H1 (cell line): ENCODE measurements at regions not wholly inside any gene's neighbourhood (a gene's known extent, or its start where the extent isn't known, plus 50 kb on each side); places are given as distances from the start of the nearest gene placed in this dataset.

ENCODE experiments used
- CTCF ChIA-PET: fragments of 300-600 bp; sonication (Branson Sonifier 250); formaldehyde crosslinking; loops from one replicate; lab custom pipeline; 2021; ENCODE audit not compliant: partially characterized antibody; lab: Charles Lee
- POLR2A ChIA-PET: fragments of 300-600 bp; sonication (Branson Sonifier 250); formaldehyde crosslinking; loops from one replicate; lab custom pipeline; 2021; ENCODE audit warnings: inconsistent platforms; ENCODE audit not compliant: partially characterized antibody; lab: Charles Lee
- DNase-seq, 2 experiments: peaks; one replicate each; pipeline versions ENCODE4 v3.0.0 to v3.0.0-alpha.2; 2010 to 2022; ENCODE audit warnings: low spot score in 2 of 2, low read depth in 1 of 2, mixed read lengths in 1 of 2
- FAIRE-seq: peaks from 2 replicates; lab custom pipeline; 2011; peaks lifted over from hg19 to GRCh38; lab: Jason Lieb, UNC
- H2AFZ ChIP-seq: 2 replicates; pipeline ENCODE4 v1.8.1; 2012; ENCODE audit warnings: low read length, inconsistent platforms
- H2AK5ac ChIP-seq: 2 replicates; pipeline ENCODE4 v1.6.1; 2013; ENCODE audit warnings: low read depth, low read length
- H2BK120ac ChIP-seq: replicated peaks from 2 replicates; pipeline ENCODE3; 2013; ENCODE audit warnings: low read depth, low read length, inconsistent platforms
- H2BK12ac ChIP-seq: 2 replicates; pipeline ENCODE4 v1.6.1; 2013; ENCODE audit warnings: low read depth, low read length
- H2BK15ac ChIP-seq: 2 replicates; pipeline ENCODE4 v1.6.1; 2013; ENCODE audit warnings: low read length
- H2BK20ac ChIP-seq: 2 replicates; pipeline ENCODE4 v1.6.1; 2013; ENCODE audit warnings: low read length
- H2BK5ac ChIP-seq: 2 replicates; pipeline ENCODE4 v1.6.1; 2013; ENCODE audit warnings: low read depth, low read length
- H3K14ac ChIP-seq: 2 replicates; pipeline ENCODE4 v1.6.1; 2013; ENCODE audit warnings: inconsistent platforms; ENCODE audit not compliant: insufficient read length
- H3K18ac ChIP-seq: 2 replicates; pipeline ENCODE4 v1.6.1; 2013; ENCODE audit warnings: low read length; ENCODE audit errors: extremely low read depth
- H3K23ac ChIP-seq: 2 replicates; pipeline ENCODE4 v1.6.1; 2013; ENCODE audit warnings: inconsistent platforms; ENCODE audit not compliant: insufficient read length
- H3K23me2 ChIP-seq: 2 replicates; pipeline ENCODE4 v1.6.1; 2013; ENCODE audit warnings: low read depth, low read length
- H3K27ac ChIP-seq: 2 replicates; pipeline ENCODE4 v1.6.1; 2011; ENCODE audit warnings: low read depth, low read length, inconsistent platforms
- H3K27me3 ChIP-seq, 4 experiments: replicated peaks in 1 of 4; 1 replicate in 1 of 4; 2 replicates in 3 of 4; pipeline versions ENCODE4 v1.6.1 to v1.8.1; 2011 to 2013; ENCODE audit warnings: low read length in 3 of 4, mild to moderate bottlenecking in 3 of 4, inconsistent platforms in 2 of 4, mixed read lengths in 2 of 4, moderate library complexity in 1 of 4; ENCODE audit not compliant: control insufficient read depth in 3 of 4, insufficient read depth in 3 of 4; ENCODE audit errors: extremely low read depth in 1 of 4
- H3K36me3 ChIP-seq, 4 experiments: 2 replicates each; pipeline versions ENCODE4 v1.6.1 to v1.8.1; 2011 to 2013; ENCODE audit warnings: mild to moderate bottlenecking in 4 of 4, low read length in 3 of 4, moderate library complexity in 2 of 4, control low read depth in 1 of 4, inconsistent platforms in 1 of 4; ENCODE audit not compliant: insufficient read depth in 4 of 4, control insufficient read depth in 2 of 4
- H3K4ac ChIP-seq: replicated peaks from 2 replicates; pipeline ENCODE3; 2013; ENCODE audit warnings: low read length, low read depth, mixed read lengths, inconsistent platforms; ENCODE audit not compliant: insufficient read length
- H3K4me1 ChIP-seq, 4 experiments: replicated peaks in 1 of 4; 1 replicate in 1 of 4; 2 replicates in 3 of 4; pipeline versions ENCODE4 v1.6.1 to v1.8.1; 2011 to 2013; ENCODE audit warnings: low read length in 3 of 4, inconsistent platforms in 2 of 4, mixed read lengths in 1 of 4; ENCODE audit not compliant: insufficient read depth in 4 of 4, control insufficient read depth in 3 of 4
- H3K4me2 ChIP-seq, 2 experiments: 2 replicates each; pipeline versions ENCODE4 v1.6.1 to v1.8.1; 2011 to 2013; ENCODE audit warnings: low read depth in 2 of 2, low read length in 2 of 2, control low read depth in 1 of 2, inconsistent platforms in 1 of 2, mild to moderate bottlenecking in 1 of 2; ENCODE audit not compliant: insufficient read depth in 1 of 2
- H3K4me3 ChIP-seq, 4 experiments: fragments of 200-600, 300-600 bp in 1 of 4; sonication (generic), shearing (Covaris generic), sonication (Bioruptor Twin) in 1 of 4; 2 replicates each; pipeline versions ENCODE4 v1.5.1 to v1.8.1; 2011 to 2016; ENCODE audit warnings: low read length in 4 of 4, low read depth in 3 of 4, control low read depth in 2 of 4, inconsistent platforms in 2 of 4, mild to moderate bottlenecking in 2 of 4, mixed read lengths in 1 of 4, moderate library complexity in 1 of 4; ENCODE audit not compliant: insufficient read depth in 2 of 4; ENCODE audit errors: extremely low read depth in 1 of 4
- H3K56ac ChIP-seq: replicated peaks from 2 replicates; pipeline ENCODE3; 2013; ENCODE audit warnings: low read depth, mild to moderate bottlenecking, mixed read lengths, low read length, inconsistent platforms; ENCODE audit not compliant: insufficient read length
- H3K79me1 ChIP-seq: 2 replicates; pipeline ENCODE4 v1.6.1; 2013; ENCODE audit warnings: low read depth, low read length, control low read depth
- H3K79me2 ChIP-seq, 2 experiments: 2 replicates each; pipeline versions ENCODE4 v1.6.1 to v1.8.1; 2012 to 2013; ENCODE audit warnings: low read length in 2 of 2, mild to moderate bottlenecking in 2 of 2, inconsistent platforms in 1 of 2; ENCODE audit not compliant: insufficient read depth in 2 of 2, control insufficient read depth in 1 of 2
- H3K9ac ChIP-seq, 4 experiments: replicated peaks in 1 of 4; 1 replicate in 1 of 4; 2 replicates in 3 of 4; pipeline versions ENCODE4 v1.6.1 to v1.8.1; 2011 to 2013; ENCODE audit warnings: low read depth in 3 of 4, low read length in 3 of 4, control low read depth in 2 of 4, mild to moderate bottlenecking in 2 of 4, moderate library complexity in 2 of 4, inconsistent platforms in 1 of 4; ENCODE audit errors: extremely low read depth in 1 of 4
- H3K9me3 ChIP-seq, 2 experiments: 2 replicates each; pipeline versions ENCODE4 v1.6.1 to v1.8.1; 2012 to 2013; ENCODE audit warnings: mild to moderate bottlenecking in 2 of 2, moderate library complexity in 2 of 2, control low read depth in 1 of 2, inconsistent platforms in 1 of 2, low read depth in 1 of 2, low read length in 1 of 2, mixed read lengths in 1 of 2; ENCODE audit not compliant: insufficient read depth in 2 of 2
- H4K20me1 ChIP-seq, 2 experiments: replicated peaks in 1 of 2; 2 replicates each; pipeline versions ENCODE3 to v1.8.1; 2011 to 2013; ENCODE audit warnings: inconsistent platforms in 2 of 2, low read length in 2 of 2, mild to moderate bottlenecking in 1 of 2; ENCODE audit not compliant: insufficient read depth in 2 of 2, control insufficient read depth in 1 of 2
- H4K5ac ChIP-seq: 2 replicates; pipeline ENCODE4 v1.6.1; 2013; ENCODE audit warnings: low read length, low read depth, mixed read lengths, inconsistent platforms; ENCODE audit not compliant: insufficient read length
- H4K8ac ChIP-seq: 2 replicates; pipeline ENCODE4 v1.8.0; 2013; ENCODE audit warnings: mild to moderate bottlenecking, moderate library complexity, low read length, inconsistent platforms; ENCODE audit not compliant: insufficient read depth; ENCODE audit errors: extremely low read depth
- H4K91ac ChIP-seq: replicated peaks from 2 replicates; pipeline ENCODE3; 2013; ENCODE audit warnings: low read length, mixed read lengths, inconsistent platforms; ENCODE audit not compliant: insufficient read length
- BCL11A ChIP-seq, 2 experiments: IDR thresholded peaks; one replicate each; pipeline ENCODE4 v1.6.1; 2011; ENCODE audit warnings: low read depth in 2 of 2, low read length in 2 of 2, mild to moderate bottlenecking in 2 of 2
- CHD1 ChIP-seq: IDR thresholded peaks from 2 replicates; pipeline ENCODE4 v1.6.1; 2012; ENCODE audit warnings: low read depth, low read length, improper control_type of control experiment
- E2F6 ChIP-seq: IDR thresholded peaks from 2 replicates; pipeline ENCODE4 v1.6.1; 2012; ENCODE audit warnings: inconsistent platforms
- EZH2 ChIP-seq: fragments of 200-600 bp; sonication (generic); IDR thresholded peaks from 2 replicates; pipeline ENCODE4 v1.7.1; 2012; ENCODE audit warnings: low read depth, mild to moderate bottlenecking, moderate library complexity, low read length, inconsistent platforms; ENCODE audit not compliant: severe bottlenecking
- FOSL1 ChIP-seq: IDR thresholded peaks from 2 replicates; pipeline ENCODE4 v1.6.1; 2011; ENCODE audit warnings: mild to moderate bottlenecking, low read depth, low read length, moderate library complexity; ENCODE audit not compliant: insufficient read depth
- MAFK ChIP-seq: IDR thresholded peaks from 2 replicates; pipeline ENCODE4 v1.6.1; 2012; ENCODE audit warnings: low read depth, mild to moderate bottlenecking, improper control_type of control experiment, low read length
- PHF8 ChIP-seq: fragments of 200-600 bp; sonication (generic); conservative IDR thresholded peaks from 2 replicates; pipeline ENCODE4 v1.7.1; 2012; ENCODE audit warnings: low read depth, mild to moderate bottlenecking, inconsistent platforms, low read length, moderate library complexity
- SIRT6 ChIP-seq: IDR thresholded peaks from one replicate; pipeline ENCODE4 v1.7.1; 2012; ENCODE audit warnings: low read length, inconsistent platforms
- SUZ12 ChIP-seq: fragments of 200-600 bp; sonication (generic); IDR thresholded peaks from 2 replicates; pipeline ENCODE4 v1.6.1; 2012; ENCODE audit warnings: mild to moderate bottlenecking, inconsistent platforms, low read length, moderate library complexity, mixed read lengths
- WGBS, 2 experiments: shearing (Covaris generic) in 1 of 2; methylation state at CpG; one replicate each; pipeline versions ENCODE4 v1.1.6 to v1.1.7; 2013 to 2015; ENCODE audit warnings: low lambda C conversion rate in 2 of 2, mixed read lengths in 2 of 2, inconsistent platforms in 1 of 2, low coverage in 1 of 2, missing lambda C conversion rate in 1 of 2; ENCODE audit not compliant: insufficient replicate concordance in 2 of 2, insufficient coverage in 1 of 2, insufficient read length in 1 of 2; ENCODE audit errors: extremely low coverage in 1 of 2, missing lambda C conversion rate in 1 of 2; 5-methylcytosine and 5-hydroxymethylcytosine counted together

GRCh38 chr4:24674279-24674678, 89.9 kb upstream of the DHX15 start:
- no peak overlapping the region for H2AFZ ChIP-seq
- no peak overlapping the region for H2AK5ac ChIP-seq
- CTCF ChIA-PET, result no interaction called here
- H3K27me3 ChIP-seq, result no peaks in the 10 kb centered on the region
- 97% methylated on average over 2 of the region's 2 CpGs; no CpG with 5 or more reads in 1 of the 2 experiments for WGBS, 2 experiments
- peaks cover 0 to 7% (median 0%) of the 10 kb centered on the region in 4 experiments; a peak in 2 of 8 replicates for H3K36me3 ChIP-seq
- no peak overlapping the region for H2BK12ac ChIP-seq
- H3K9me3 ChIP-seq, result peaks cover 5 to 9% of the 10 kb centered on the region in 2 experiments; a peak in 3 of 4 replicates
- H3K79me2 ChIP-seq, result no peaks in the 10 kb centered on the region
- no peaks in the 10 kb centered on the region for H4K20me1 ChIP-seq
- no peak overlapping the region for H4K8ac ChIP-seq
- H3K23me2 ChIP-seq, result no peaks in the 10 kb centered on the region
- DNase-seq, result no peak
- no peak overlapping the region for H2BK120ac ChIP-seq
- H3K4me1 ChIP-seq, result peaks cover 0 to 2% (median 0%) of the 10 kb centered on the region in 4 experiments; a peak in 1 of 7 replicates
- no peak for TF ChIP-seq EZH2
- TF ChIP-seq FOSL1, result no peak
- no peak for TF ChIP-seq SUZ12
- TF ChIP-seq BCL11A (IDR thresholded peaks at IDR 0.05; ENCODE audit: low read depth in 2 of 2, low read length in 2 of 2), result no peak
- TF ChIP-seq E2F6, result no peak
- TF ChIP-seq MAFK, result no peak
- TF ChIP-seq PHF8, result no peak
- TF ChIP-seq SIRT6, result no peak
- no peak for TF ChIP-seq CHD1
- TF ChIP-seq, all 59 proteins: peak for 0
- H4K5ac ChIP-seq, result no peak overlapping the region
- POLR2A ChIA-PET, result interaction anchor here (1.2 to 1.8 kb wide), 3 partner anchors 12 to 117 kb away, joined by 3 read pairs; no protein-coding TSS in a partner anchor
- no peak overlapping the region for H3K4me2 ChIP-seq
- H3K27ac ChIP-seq, result no peak overlapping the region
- no peak overlapping the region for H2BK15ac ChIP-seq
- no peaks in the 10 kb centered on the region for H3K79me1 ChIP-seq
- H3K4me3 ChIP-seq, result no peak overlapping the region
- no peak overlapping the region for H4K91ac ChIP-seq
- H3K14ac ChIP-seq, result no peak overlapping the region
- H3K56ac ChIP-seq, result no peak overlapping the region
- H2BK20ac ChIP-seq, result no peak overlapping the region
- no peak overlapping the region for H2BK5ac ChIP-seq
- H3K23ac ChIP-seq, result no peak overlapping the region
- no peak for FAIRE-seq
- H3K4ac ChIP-seq, result no peak overlapping the region
- no peak overlapping the region for H3K18ac ChIP-seq
- no peak overlapping the region for H3K9ac ChIP-seq
